ENCODE measurements at regions not wholly inside any gene's neighbourhood (a gene's known extent, or its start where the extent isn't known, plus 50 kb on each side); places are given as distances from the start of the nearest gene placed in this dataset.

DNA sequence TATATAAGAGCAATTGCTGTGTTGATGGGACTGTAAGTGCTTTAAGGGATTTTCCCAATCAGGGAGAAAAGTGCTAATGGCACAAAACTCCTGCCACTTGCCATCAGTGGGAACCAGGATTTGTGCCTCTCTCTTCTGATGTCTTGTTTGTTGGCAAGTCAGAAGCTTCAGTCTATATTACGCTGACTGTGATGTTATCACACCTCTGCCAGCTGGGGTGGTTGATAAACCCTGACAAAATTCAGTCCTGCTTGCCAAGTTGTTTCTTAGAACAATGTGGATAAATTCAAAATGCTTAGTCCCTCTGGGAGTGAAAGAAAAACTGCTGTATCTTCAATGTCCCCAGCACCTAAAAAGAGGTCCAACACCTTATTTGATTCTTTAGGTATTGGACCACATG lies 161.4 kb upstream of the FBXL7 start:
- TF ChIP-seq, protein P1, sequence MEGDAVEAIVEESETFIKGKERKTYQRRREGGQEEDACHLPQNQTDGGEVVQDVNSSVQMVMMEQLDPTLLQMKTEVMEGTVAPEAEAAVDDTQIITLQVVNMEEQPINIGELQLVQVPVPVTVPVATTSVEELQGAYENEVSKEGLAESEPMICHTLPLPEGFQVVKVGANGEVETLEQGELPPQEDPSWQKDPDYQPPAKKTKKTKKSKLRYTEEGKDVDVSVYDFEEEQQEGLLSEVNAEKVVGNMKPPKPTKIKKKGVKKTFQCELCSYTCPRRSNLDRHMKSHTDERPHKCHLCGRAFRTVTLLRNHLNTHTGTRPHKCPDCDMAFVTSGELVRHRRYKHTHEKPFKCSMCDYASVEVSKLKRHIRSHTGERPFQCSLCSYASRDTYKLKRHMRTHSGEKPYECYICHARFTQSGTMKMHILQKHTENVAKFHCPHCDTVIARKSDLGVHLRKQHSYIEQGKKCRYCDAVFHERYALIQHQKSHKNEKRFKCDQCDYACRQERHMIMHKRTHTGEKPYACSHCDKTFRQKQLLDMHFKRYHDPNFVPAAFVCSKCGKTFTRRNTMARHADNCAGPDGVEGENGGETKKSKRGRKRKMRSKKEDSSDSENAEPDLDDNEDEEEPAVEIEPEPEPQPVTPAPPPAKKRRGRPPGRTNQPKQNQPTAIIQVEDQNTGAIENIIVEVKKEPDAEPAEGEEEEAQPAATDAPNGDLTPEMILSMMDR (conservative IDR thresholded peaks at IDR 0.05; ENCODE audit: low read depth, low read length) = no peak
- TF ChIP-seq EZH2 (IDR thresholded peaks at IDR 0.05; ENCODE audit: low read length, unreplicated experiment) = no peak
- TF ChIP-seq EZH2phosphoT487 (IDR thresholded peaks at IDR 0.05; ENCODE audit: borderline replicate concordance, low read length) = no peak

Data from PC-3 (cell line).